ENCODE measurements at regions not wholly inside any gene's neighbourhood (a gene's known extent, or its start where the extent isn't known, plus 50 kb on each side); places are given as distances from the start of the nearest gene placed in this dataset.

GRCh38 chr4:34258176-34258575 lies 1986.1 kb downstream of the ARAP2 start:
- TF ChIP-seq CTCF (conservative IDR thresholded peaks at IDR 0.05 in 1 of 2, IDR thresholded peaks at IDR 0.05 in 1 of 2; ENCODE audit: low read depth in 1 of 2, low read length in 2 of 2) (no peak), EZH2 (IDR thresholded peaks at IDR 0.05; ENCODE audit: low read length, missing control alignments) (no peak)

All from fibroblast of lung (primary cell).